PC-3 (cell line): ENCODE measurements at regions not wholly inside any gene's neighbourhood (a gene's known extent, or its start where the extent isn't known, plus 50 kb on each side); places are given as distances from the start of the nearest gene placed in this dataset.
"Not testable (repeated sequence)": the region's sequence is repeated elsewhere in the genome, so short reads cannot be mapped to it uniquely, and the experiment has no call there.

Experiments used
- ATAC-seq: fragments of 200-7000 bp; cut with Tn5 transposase; 2 replicates; pipeline ENCODE4 v1.9.1; 2020; ENCODE audit warnings: mild to moderate bottlenecking, moderate library complexity
- BruUV-seq: library from RNA; stranded (reverse); fragments of 400-500 nt; replicated peaks from 2 replicates; lab custom pipeline; 2021; lab: Mats Ljungman, UMichigan
- CTCF ChIA-PET: fragments of 300-600 bp; sonication (Branson Sonifier 250); formaldehyde crosslinking; loops from one replicate; lab custom pipeline; 2022; ENCODE audit warnings: antibody characterized with exemption; lab: Charles Lee
- POLR2A ChIA-PET: fragments of 300-600 bp; sonication (Branson Sonifier 250); formaldehyde crosslinking; loops from one replicate; lab custom pipeline; 2022; ENCODE audit warnings: antibody characterized with exemption; ENCODE audit not compliant: unreplicated experiment; lab: Charles Lee
- DNase-seq: peaks from one replicate; pipeline ENCODE4 v3.0.0-alpha.2; 2015
- H2AFZ ChIP-seq: fragments of 300-600 bp; sonication (generic); 2 replicates; pipeline ENCODE4 v1.6.0; 2016; ENCODE audit warnings: antibody characterized with exemption, low read length
- H3F3A ChIP-seq: fragments of 300-600 bp; sonication (generic); one replicate; pipeline ENCODE4 v1.6.0; 2017; ENCODE audit warnings: antibody characterized with exemption, low read length, control low read depth, mild to moderate bottlenecking; ENCODE audit not compliant: unreplicated experiment
- H3K27ac ChIP-seq: fragments of 300-600 bp; sonication (generic); 2 replicates; pipeline ENCODE4 v1.5.1; 2016; ENCODE audit warnings: mild to moderate bottlenecking, low read length
- H3K27me3 ChIP-seq: fragments of 300-600 bp; sonication (generic); 2 replicates; pipeline ENCODE4 v1.6.1; 2016; ENCODE audit warnings: low read length, mixed read lengths
- H3K36me3 ChIP-seq: fragments of 300-600 bp; sonication (generic); 2 replicates; pipeline ENCODE4 v1.6.1; 2016; ENCODE audit warnings: low read depth, mixed run types, low read length, mixed read lengths
- H3K4me1 ChIP-seq: fragments of 300-600 bp; sonication (generic); 2 replicates; pipeline ENCODE4 v1.5.1; 2016; ENCODE audit warnings: low read length; ENCODE audit not compliant: insufficient read depth
- H3K4me2 ChIP-seq: fragments of 300-600 bp; sonication (generic); 2 replicates; pipeline ENCODE4 v1.6.0; 2016; ENCODE audit warnings: low read length
- H3K4me3 ChIP-seq: fragments of 300-600 bp; sonication (generic); 2 replicates; pipeline ENCODE4 v1.5.1; 2016; ENCODE audit warnings: mild to moderate bottlenecking, low read length, mixed read lengths
- H3K79me2 ChIP-seq: fragments of 300-600 bp; sonication (generic); 2 replicates; pipeline ENCODE4 v1.6.1; 2017; ENCODE audit warnings: low read length, mixed read lengths
- H3K9ac ChIP-seq: fragments of 300-600 bp; sonication (generic); 2 replicates; pipeline ENCODE4 v1.6.0; 2016; ENCODE audit warnings: mild to moderate bottlenecking, low read length
- H3K9me2 ChIP-seq: fragments of 300-600 bp; sonication (generic); replicated peaks from 2 replicates; pipeline ENCODE4 v1.6.1; 2016; ENCODE audit warnings: mixed run types, low read length, mixed read lengths
- H3K9me3 ChIP-seq: fragments of 300-600 bp; sonication (generic); 2 replicates; pipeline ENCODE4 v1.6.1; 2016; ENCODE audit warnings: low read length, mixed read lengths
- H4K20me1 ChIP-seq: fragments of 300-600 bp; sonication (generic); 2 replicates; pipeline ENCODE4 v1.6.1; 2016; ENCODE audit warnings: low read length, mixed read lengths
- EZH2 ChIP-seq: fragments of 300-600 bp; sonication (generic); IDR thresholded peaks from one replicate; pipeline ENCODE4 v1.6.1; 2017; ENCODE audit warnings: antibody characterized with exemption, mild to moderate bottlenecking, low read length; ENCODE audit not compliant: unreplicated experiment
- EZH2phosphoT487 ChIP-seq: fragments of 300-600 bp; sonication (generic); IDR thresholded peaks from 2 replicates; pipeline ENCODE4 v1.6.1; 2018; ENCODE audit warnings: mild to moderate bottlenecking, antibody characterized with exemption, low read length, borderline replicate concordance
- intact Hi-C: fragments of 100-400 bp; cut with micrococcal nuclease; formaldehyde crosslinking; loops from 2 replicates; pipeline ENCODE4 v1.9.0; 2023
- TF ChIP-seq, protein P1 (sequence below): fragments of 300-600 bp; sonication (generic); conservative IDR thresholded peaks from 2 replicates; pipeline ENCODE4 v1.5.1; 2017; ENCODE audit warnings: antibody characterized with exemption, low read depth, mild to moderate bottlenecking, low read length

DNA sequence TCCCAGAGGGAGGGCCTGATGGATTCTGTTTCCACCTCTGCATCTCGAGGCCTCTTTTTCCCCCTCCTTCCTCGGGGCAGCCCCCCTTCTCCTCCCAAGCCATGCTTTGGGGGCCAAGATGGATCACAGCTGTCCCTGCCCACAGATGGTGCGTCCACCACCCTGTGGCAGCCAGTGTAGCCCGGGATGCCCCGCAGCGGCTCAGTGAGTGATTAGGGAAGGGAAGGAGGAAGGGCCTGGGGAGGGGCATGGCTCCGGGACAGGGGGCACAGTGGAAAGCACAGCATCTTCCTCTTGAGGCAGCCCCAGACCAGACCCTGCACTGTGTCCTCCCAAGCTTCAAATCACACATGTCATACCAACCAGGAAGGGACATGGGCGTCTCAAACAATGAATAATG lies 622.4 kb downstream of the MATN1 start:
- no TSS peak for BruUV-seq
- Histone ChIP-seq H3K9ac (no peak overlapping the region), H3K4me1 (no peaks in the 10 kb centered on the region), H3K4me2 (no peak overlapping the region), H3K36me3 (no peaks in the 10 kb centered on the region), H3K9me3 (no peaks in the 10 kb centered on the region), H3K4me3 (no peak overlapping the region), H3K27ac (no peak overlapping the region), H4K20me1 (no peaks in the 10 kb centered on the region), H3F3A (no peaks in the 10 kb centered on the region), H3K79me2 (no peaks in the 10 kb centered on the region), H2AFZ (no peak overlapping the region), H3K9me2 (no peaks in the 10 kb centered on the region), H3K27me3 (peaks cover 25% of the 10 kb centered on the region)
- CTCF ChIA-PET: no interaction called here
- DNase-seq: no peak
- intact Hi-C loops: no loop called here
- ATAC-seq: no peak
- POLR2A ChIA-PET: no interaction called here
- TF ChIP-seq EZH2: no peak
- TF ChIP-seq EZH2phosphoT487: no peak
- TF ChIP-seq, protein P1, sequence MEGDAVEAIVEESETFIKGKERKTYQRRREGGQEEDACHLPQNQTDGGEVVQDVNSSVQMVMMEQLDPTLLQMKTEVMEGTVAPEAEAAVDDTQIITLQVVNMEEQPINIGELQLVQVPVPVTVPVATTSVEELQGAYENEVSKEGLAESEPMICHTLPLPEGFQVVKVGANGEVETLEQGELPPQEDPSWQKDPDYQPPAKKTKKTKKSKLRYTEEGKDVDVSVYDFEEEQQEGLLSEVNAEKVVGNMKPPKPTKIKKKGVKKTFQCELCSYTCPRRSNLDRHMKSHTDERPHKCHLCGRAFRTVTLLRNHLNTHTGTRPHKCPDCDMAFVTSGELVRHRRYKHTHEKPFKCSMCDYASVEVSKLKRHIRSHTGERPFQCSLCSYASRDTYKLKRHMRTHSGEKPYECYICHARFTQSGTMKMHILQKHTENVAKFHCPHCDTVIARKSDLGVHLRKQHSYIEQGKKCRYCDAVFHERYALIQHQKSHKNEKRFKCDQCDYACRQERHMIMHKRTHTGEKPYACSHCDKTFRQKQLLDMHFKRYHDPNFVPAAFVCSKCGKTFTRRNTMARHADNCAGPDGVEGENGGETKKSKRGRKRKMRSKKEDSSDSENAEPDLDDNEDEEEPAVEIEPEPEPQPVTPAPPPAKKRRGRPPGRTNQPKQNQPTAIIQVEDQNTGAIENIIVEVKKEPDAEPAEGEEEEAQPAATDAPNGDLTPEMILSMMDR: no peak

DNA sequence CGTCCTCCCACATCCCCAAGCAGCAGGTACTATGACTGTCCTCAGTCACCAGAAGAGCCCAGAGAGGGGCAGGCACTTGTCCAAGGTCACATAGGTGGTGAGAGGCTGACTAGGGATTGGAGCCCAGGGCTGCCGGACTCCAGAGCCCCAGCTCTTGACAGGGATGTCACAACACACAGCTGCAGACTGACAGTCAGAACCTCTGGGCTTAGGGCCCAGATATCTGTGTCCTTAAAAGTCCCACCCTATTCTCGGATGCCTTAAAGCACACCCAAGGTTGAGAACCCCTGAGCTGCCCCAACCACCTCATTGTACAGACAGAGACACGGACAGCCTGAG lies 622.9 kb downstream of the MATN1 start:
- Histone ChIP-seq H3K79me2 (no peaks in the 10 kb centered on the region), H3K27me3 (peaks cover 25% of the 10 kb centered on the region), H3K9ac (no peak overlapping the region), H3K9me3 (no peaks in the 10 kb centered on the region), H3K4me1 (no peaks in the 10 kb centered on the region), H3F3A (no peaks in the 10 kb centered on the region), H4K20me1 (no peaks in the 10 kb centered on the region), H3K9me2 (no peaks in the 10 kb centered on the region), H3K4me2 (no peak overlapping the region), H3K4me3 (no peak overlapping the region), H3K36me3 (no peaks in the 10 kb centered on the region), H3K27ac (no peak overlapping the region), H2AFZ (no peak overlapping the region)
- no TSS peak for BruUV-seq
- intact Hi-C loops: no loop called here
- ChIA-PET CTCF (no interaction called here), POLR2A (no interaction called here)
- no peak for DNase-seq
- ATAC-seq: no peak
- TF ChIP-seq EZH2 (no peak), EZH2phosphoT487 (no peak)
- TF ChIP-seq, protein P1: no peak

DNA sequence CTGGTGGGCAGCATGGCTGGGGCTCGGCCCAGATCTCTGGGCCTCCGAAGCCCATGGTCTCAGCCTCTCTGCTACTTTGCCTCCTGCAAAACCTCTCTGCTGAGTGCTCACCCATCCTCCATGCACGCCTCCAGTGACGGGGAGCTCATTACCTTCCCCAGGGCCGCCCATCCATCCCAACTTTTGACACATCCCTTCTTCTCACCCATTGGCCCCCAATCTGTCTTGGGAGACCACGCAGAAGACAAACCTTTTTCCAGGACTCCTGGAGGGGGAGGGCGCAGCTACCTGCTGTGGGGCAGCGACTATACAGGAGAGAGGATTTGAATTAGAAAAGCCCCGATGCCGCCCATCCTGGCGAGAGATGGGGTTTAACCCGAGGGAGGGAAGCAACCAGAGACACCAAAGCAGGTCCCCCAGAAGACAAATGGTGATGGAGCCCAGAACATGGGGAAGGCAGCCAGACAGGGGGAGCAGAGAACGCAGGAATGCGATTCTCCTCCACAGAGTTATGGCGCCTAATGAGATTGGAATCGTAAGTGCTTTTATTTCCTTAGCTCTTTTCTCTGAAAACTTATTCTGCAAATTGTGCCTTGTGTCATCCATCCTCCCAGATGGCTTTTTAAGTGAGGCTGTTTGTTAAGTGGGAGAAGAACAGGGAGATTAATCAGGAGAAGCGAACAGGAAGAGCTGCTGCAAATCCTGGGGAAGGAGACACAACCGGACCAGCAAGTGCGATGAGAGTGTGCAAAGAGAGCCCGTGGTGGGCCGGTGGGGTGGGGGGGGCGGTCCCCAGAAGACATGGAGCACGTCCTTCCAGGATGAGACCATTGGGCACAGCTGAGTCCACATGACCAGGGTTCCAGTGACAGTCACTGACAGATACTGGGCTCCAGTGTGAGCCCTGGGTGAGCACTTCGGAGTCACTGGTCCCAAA lies 623.5 kb downstream of the MATN1 start:
- no peak overlapping the region for H2AFZ ChIP-seq

DNA sequence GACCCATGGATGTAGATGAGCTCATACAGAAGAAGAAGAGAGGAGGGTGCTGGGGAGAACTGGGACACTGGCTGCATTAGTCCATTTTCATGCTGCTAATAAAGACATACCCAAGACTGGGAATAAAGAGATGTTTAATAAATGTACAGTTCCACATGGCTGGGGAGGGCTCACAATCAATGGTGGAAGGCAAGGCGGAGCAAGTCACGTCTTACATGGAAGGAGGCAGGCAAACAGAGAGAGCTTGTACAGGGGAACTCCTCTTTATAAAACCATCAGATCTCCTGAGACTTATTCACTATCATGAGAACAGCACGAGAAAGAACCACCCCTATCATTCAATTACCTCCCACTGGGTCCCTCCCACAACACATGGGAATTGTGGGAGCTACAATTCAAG lies 625.5 kb downstream of the MATN1 start:
- DNase-seq, H2AFZ ChIP-seq, POLR2A ChIA-PET, H3K4me2 ChIP-seq, BruUV-seq, ATAC-seq, H3K4me3 ChIP-seq, H4K20me1 ChIP-seq, H3K9me3 ChIP-seq, H3K4me1 ChIP-seq, H3F3A ChIP-seq, H3K79me2 ChIP-seq, H3K9me2 ChIP-seq, H3K9ac ChIP-seq, intact Hi-C loops, CTCF ChIA-PET, H3K36me3 ChIP-seq, H3K27ac ChIP-seq: not testable (repeated sequence)
- H3K27me3 ChIP-seq: 0 out of 2 replicates have a peak, but pooled peaks cover 10% of the 10 kb centered on the region

More for the DNA sequence above, 623.5 kb downstream of the MATN1 start:
- Histone ChIP-seq H3F3A (no peaks in the 10 kb centered on the region), H3K4me1 (no peaks in the 10 kb centered on the region), H3K27me3 (peaks cover 20% of the 10 kb centered on the region; the same call in 1 of the 2 replicates), H3K9ac (no peak overlapping the region), H3K9me2 (no peaks in the 10 kb centered on the region), H3K27ac (no peak overlapping the region), H3K9me3 (no peaks in the 10 kb centered on the region), H4K20me1 (no peaks in the 10 kb centered on the region), H3K36me3 (no peaks in the 10 kb centered on the region), H3K79me2 (no peaks in the 10 kb centered on the region), H3K4me2 (no peak overlapping the region), H3K4me3 (no peak overlapping the region)
- TF ChIP-seq, protein P1: no peak
- TF ChIP-seq EZH2phosphoT487 (no peak), EZH2 (no peak)
- BruUV-seq: no TSS peak
- no peak for ATAC-seq
- no peak for DNase-seq
- ChIA-PET CTCF (no interaction called here), POLR2A (no interaction called here)
- intact Hi-C loops: no loop called here
